Panc1 (cell line): ENCODE measurements at regions not wholly inside any gene's neighbourhood (a gene's known extent, or its start where the extent isn't known, plus 50 kb on each side); places are given as distances from the start of the nearest gene placed in this dataset.
A peak's percentile ranks its signal among the peaks of the same experiment; 100 is the strongest.

ENCODE experiments used
- ATAC-seq: fragments of 200-7000 bp; cut with Tn5 transposase; 2 replicates; pipeline ENCODE4 v1.9.1; 2020; ENCODE audit warnings: mild to moderate bottlenecking, moderate library complexity
- BruUV-seq: library from RNA; stranded (reverse); fragments of 400-500 nt; replicated peaks from 2 replicates; lab custom pipeline; 2021; lab: Mats Ljungman, UMichigan
- CTCF ChIA-PET: fragments of 300-600 bp; sonication (Branson Sonifier 250); formaldehyde crosslinking; loops from one replicate; lab custom pipeline; 2022; ENCODE audit warnings: antibody characterized with exemption; lab: Charles Lee
- POLR2A ChIA-PET: fragments of 300-600 bp; sonication (Branson Sonifier 250); formaldehyde crosslinking; loops from one replicate; lab custom pipeline; 2022; ENCODE audit warnings: antibody characterized with exemption; lab: Charles Lee
- DNase-seq: peaks from one replicate; pipeline ENCODE4 v3.0.0-alpha.2; 2010; ENCODE audit warnings: low read depth, low spot score
- H3K27ac ChIP-seq: 2 replicates; pipeline ENCODE4 v1.5.1; 2011; ENCODE audit warnings: mild to moderate bottlenecking, low read length, inconsistent platforms
- H3K27me3 ChIP-seq: fragments of 200-500 bp; sonication (Bioruptor generic); 2 replicates; pipeline ENCODE4 v1.6.0; 2014; ENCODE audit warnings: low read length, inconsistent platforms; ENCODE audit not compliant: control insufficient read depth, insufficient read depth
- H3K36me3 ChIP-seq: fragments of 200-500 bp; sonication (Bioruptor generic); 2 replicates; pipeline ENCODE4 v1.5.1; 2014; ENCODE audit warnings: inconsistent platforms, mild to moderate bottlenecking, low read length, moderate library complexity; ENCODE audit not compliant: control insufficient read depth, insufficient read depth
- H3K4me1 ChIP-seq: 2 replicates; pipeline ENCODE4 v1.5.1; 2011; ENCODE audit warnings: inconsistent platforms, mild to moderate bottlenecking, low read length, moderate library complexity; ENCODE audit not compliant: control insufficient read depth, insufficient read depth
- H3K4me3 ChIP-seq, 2 experiments: 2 replicates each; pipeline ENCODE4 v1.5.1; 2011 to 2012; ENCODE audit warnings: low read depth in 2 of 2, low read length in 2 of 2, mild to moderate bottlenecking in 2 of 2, inconsistent platforms in 1 of 2, moderate library complexity in 1 of 2
- H3K9me3 ChIP-seq: fragments of 200-500 bp; sonication (Bioruptor generic); 2 replicates; pipeline ENCODE4 v1.5.1; 2014; ENCODE audit warnings: low read depth, mild to moderate bottlenecking, inconsistent platforms, low read length, moderate library complexity; ENCODE audit not compliant: control insufficient read depth, insufficient read depth
- POLR2AphosphoS5 ChIP-seq: IDR thresholded peaks from 2 replicates; pipeline ENCODE4 v1.6.1; 2012; ENCODE audit warnings: mild to moderate bottlenecking, low read depth, low read length, moderate library complexity
- SIN3A ChIP-seq: IDR thresholded peaks from 2 replicates; pipeline ENCODE4 v1.6.1; 2012; ENCODE audit warnings: low read depth, mild to moderate bottlenecking, low read length, moderate library complexity, borderline replicate concordance; ENCODE audit not compliant: insufficient read depth
- TCF7L2 ChIP-seq: IDR thresholded peaks from 2 replicates; pipeline ENCODE4 v1.6.1; 2011; ENCODE audit warnings: mild to moderate bottlenecking, low read depth, low read length, inconsistent platforms
- in situ Hi-C: cut with HindIII; loops from 2 replicates; pipeline ENCODE4 v1.10.0; 2016; ENCODE audit warnings: low sequenced_read_pairs, low pct_unique_long_range_greater_than_20kb
- intact Hi-C: fragments of 100-400 bp; cut with micrococcal nuclease; formaldehyde crosslinking; loops from one replicate; pipeline ENCODE4 v1.10.0; 2022; ENCODE audit not compliant: unreplicated experiment
- TF ChIP-seq, protein P1 (sequence below), 2 experiments: IDR thresholded peaks; 2 replicates each; pipeline ENCODE4 v1.6.1; 2011 to 2012; ENCODE audit warnings: low read depth in 2 of 2, control low read depth in 1 of 2, low read length in 1 of 2, mild to moderate bottlenecking in 1 of 2, moderate library complexity in 1 of 2; ENCODE audit not compliant: insufficient read depth in 1 of 2
- TF ChIP-seq, protein P2 (sequence below): fragments of 450-650 bp; IDR thresholded peaks from 2 replicates; pipeline ENCODE4 v1.5.1; 2017; ENCODE audit warnings: mild to moderate bottlenecking

DNA sequence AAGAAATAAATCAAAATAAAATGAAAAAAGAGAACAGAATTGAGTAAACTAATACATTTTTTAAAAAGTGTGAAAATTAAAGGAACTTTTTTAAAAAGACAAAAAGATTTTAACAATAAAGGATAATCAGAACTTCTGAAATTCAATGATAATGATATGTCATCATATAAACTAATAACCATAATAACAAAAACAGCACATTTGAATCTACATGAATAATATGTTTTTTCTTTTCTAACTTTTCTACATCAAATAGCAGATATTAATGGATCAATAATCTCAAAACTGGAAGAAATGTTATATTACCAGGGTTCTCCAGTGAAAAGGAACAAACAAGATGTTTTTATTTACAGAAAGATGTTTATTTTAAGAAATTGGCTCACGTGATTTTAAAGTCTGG lies 903.3 kb upstream of the MIR17HG start:
- Histone ChIP-seq H3K27ac (peak overlapping the region; percentile 51; the same call in 1 of the 2 replicates), H3K27me3 (no peaks in the 10 kb centered on the region), H3K36me3 (no peaks in the 10 kb centered on the region), H3K4me1 (peaks cover 4% of the 10 kb centered on the region), H3K4me3 (no peak overlapping the region), H3K9me3 (no peaks in the 10 kb centered on the region)
- BruUV-seq = no TSS peak
- CTCF ChIA-PET = no interaction called here
- ATAC-seq (no peak), DNase-seq (no peak)
- in situ Hi-C loops = no loop called here
- POLR2A ChIA-PET = no interaction called here
- TF ChIP-seq TCF7L2 (no peak), SIN3A (no peak), POLR2AphosphoS5 (no peak)
- TF ChIP-seq, protein P1, sequence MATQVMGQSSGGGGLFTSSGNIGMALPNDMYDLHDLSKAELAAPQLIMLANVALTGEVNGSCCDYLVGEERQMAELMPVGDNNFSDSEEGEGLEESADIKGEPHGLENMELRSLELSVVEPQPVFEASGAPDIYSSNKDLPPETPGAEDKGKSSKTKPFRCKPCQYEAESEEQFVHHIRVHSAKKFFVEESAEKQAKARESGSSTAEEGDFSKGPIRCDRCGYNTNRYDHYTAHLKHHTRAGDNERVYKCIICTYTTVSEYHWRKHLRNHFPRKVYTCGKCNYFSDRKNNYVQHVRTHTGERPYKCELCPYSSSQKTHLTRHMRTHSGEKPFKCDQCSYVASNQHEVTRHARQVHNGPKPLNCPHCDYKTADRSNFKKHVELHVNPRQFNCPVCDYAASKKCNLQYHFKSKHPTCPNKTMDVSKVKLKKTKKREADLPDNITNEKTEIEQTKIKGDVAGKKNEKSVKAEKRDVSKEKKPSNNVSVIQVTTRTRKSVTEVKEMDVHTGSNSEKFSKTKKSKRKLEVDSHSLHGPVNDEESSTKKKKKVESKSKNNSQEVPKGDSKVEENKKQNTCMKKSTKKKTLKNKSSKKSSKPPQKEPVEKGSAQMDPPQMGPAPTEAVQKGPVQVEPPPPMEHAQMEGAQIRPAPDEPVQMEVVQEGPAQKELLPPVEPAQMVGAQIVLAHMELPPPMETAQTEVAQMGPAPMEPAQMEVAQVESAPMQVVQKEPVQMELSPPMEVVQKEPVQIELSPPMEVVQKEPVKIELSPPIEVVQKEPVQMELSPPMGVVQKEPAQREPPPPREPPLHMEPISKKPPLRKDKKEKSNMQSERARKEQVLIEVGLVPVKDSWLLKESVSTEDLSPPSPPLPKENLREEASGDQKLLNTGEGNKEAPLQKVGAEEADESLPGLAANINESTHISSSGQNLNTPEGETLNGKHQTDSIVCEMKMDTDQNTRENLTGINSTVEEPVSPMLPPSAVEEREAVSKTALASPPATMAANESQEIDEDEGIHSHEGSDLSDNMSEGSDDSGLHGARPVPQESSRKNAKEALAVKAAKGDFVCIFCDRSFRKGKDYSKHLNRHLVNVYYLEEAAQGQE (IDR thresholded peaks at IDR 0.05; ENCODE audit: insufficient read depth in 1 of 2, low read depth in 2 of 2, low read length in 1 of 2) = no peak
- TF ChIP-seq, protein P2, sequence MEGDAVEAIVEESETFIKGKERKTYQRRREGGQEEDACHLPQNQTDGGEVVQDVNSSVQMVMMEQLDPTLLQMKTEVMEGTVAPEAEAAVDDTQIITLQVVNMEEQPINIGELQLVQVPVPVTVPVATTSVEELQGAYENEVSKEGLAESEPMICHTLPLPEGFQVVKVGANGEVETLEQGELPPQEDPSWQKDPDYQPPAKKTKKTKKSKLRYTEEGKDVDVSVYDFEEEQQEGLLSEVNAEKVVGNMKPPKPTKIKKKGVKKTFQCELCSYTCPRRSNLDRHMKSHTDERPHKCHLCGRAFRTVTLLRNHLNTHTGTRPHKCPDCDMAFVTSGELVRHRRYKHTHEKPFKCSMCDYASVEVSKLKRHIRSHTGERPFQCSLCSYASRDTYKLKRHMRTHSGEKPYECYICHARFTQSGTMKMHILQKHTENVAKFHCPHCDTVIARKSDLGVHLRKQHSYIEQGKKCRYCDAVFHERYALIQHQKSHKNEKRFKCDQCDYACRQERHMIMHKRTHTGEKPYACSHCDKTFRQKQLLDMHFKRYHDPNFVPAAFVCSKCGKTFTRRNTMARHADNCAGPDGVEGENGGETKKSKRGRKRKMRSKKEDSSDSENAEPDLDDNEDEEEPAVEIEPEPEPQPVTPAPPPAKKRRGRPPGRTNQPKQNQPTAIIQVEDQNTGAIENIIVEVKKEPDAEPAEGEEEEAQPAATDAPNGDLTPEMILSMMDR = no peak
- intact Hi-C loops = no loop called here

DNA sequence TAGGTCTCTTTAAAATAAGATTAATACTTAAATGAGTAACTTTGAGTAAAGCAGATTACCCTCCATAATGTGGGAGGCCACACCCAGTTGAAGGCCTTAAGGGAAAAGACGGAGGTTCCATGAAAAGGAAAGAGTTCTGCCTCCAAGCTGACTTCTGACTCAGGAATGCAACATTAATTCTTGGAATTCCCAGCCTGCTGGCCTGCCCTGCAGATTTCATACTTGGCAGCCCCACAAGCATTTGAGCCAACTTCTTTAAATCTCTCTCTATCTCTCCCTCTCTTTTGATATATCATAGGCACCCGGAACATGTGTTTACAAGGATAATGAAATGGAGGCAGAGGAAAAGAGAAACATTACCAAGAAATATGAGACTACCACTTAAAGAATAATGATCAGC lies 902.3 kb upstream of the MIR17HG start:
- BruUV-seq = no TSS peak
- POLR2A ChIA-PET = no interaction called here
- Histone ChIP-seq H3K36me3 (no peaks in the 10 kb centered on the region), H3K4me1 (peaks cover 4% of the 10 kb centered on the region), H3K27me3 (no peaks in the 10 kb centered on the region), H3K4me3 (no peak overlapping the region), H3K9me3 (no peaks in the 10 kb centered on the region), H3K27ac (peak overlapping the region; percentile 66; the same call in 1 of the 2 replicates)
- no peak; the same call in 1 of the 2 replicates for TF ChIP-seq TCF7L2
- no peak for TF ChIP-seq SIN3A
- TF ChIP-seq, protein P1 (IDR thresholded peaks at IDR 0.05; ENCODE audit: insufficient read depth in 1 of 2, low read depth in 2 of 2, low read length in 1 of 2) = no peak
- TF ChIP-seq POLR2AphosphoS5 = no peak
- TF ChIP-seq, protein P2 = no peak
- no peak for DNase-seq
- ATAC-seq = peak; percentile 89
- intact Hi-C loops = no loop called here
- CTCF ChIA-PET = no interaction called here
- in situ Hi-C loops = no loop called here
